Skin epidermis (tissue), 12 donors: ENCODE measurements at regions not wholly inside any gene's neighbourhood (a gene's known extent, or its start where the extent isn't known, plus 50 kb on each side); places are given as distances from the start of the nearest gene placed in this dataset.

Experiments used
- H3K27ac ChIP-seq, 21 experiments: fragments of 200-600 bp; sonication (generic) in 11 of 21; one replicate each; pipeline ENCODE4 v1.5.0; 2020; ENCODE audit warnings: mild to moderate bottlenecking in 3 of 21, inconsistent platforms in 2 of 21, moderate library complexity in 2 of 21
- H3K4me3 ChIP-seq, 7 experiments: fragments of 200-600 bp; sonication (generic) in 2 of 7; one replicate each; pipeline ENCODE4 v1.5.0; 2020; ENCODE audit warnings: inconsistent platforms in 2 of 7, mild to moderate bottlenecking in 2 of 7, moderate library complexity in 1 of 7

- Histone ChIP-seq H3K27ac (no peak overlapping the region), H3K4me3 (no peak overlapping the region)
These were observed 544.8 kb upstream of the DPPA4 start for GRCh38 chr3:109882144-109882543.

- H3K27ac ChIP-seq = no peak overlapping the region
- no peak overlapping the region for H3K4me3 ChIP-seq
These were observed 549.9 kb upstream of the DPPA4 start for GRCh38 chr3:109887293-109887692.

GRCh38 chr3:109888026-109888425 lies 550.7 kb upstream of the DPPA4 start:
- H3K4me3 ChIP-seq = no peak overlapping the region
- H3K27ac ChIP-seq = no peak overlapping the region

- Histone ChIP-seq H3K27ac (no peak overlapping the region), H3K4me3 (no peak overlapping the region)
These were observed 560.4 kb upstream of the DPPA4 start for GRCh38 chr3:109897734-109898133.

GRCh38 chr3:109899925-109900324 lies 562.6 kb upstream of the DPPA4 start:
- Histone ChIP-seq H3K27ac (no peak overlapping the region), H3K4me3 (no peak overlapping the region)

- Histone ChIP-seq H3K27ac (no peak overlapping the region), H3K4me3 (no peak overlapping the region)
These were observed 563.4 kb upstream of the DPPA4 start for GRCh38 chr3:109900783-109901182.

GRCh38 chr3:109902549-109902948 lies 565.2 kb upstream of the DPPA4 start:
- H3K4me3 ChIP-seq = no peak overlapping the region
- H3K27ac ChIP-seq = no peak overlapping the region

GRCh38 chr3:109903100-109903499 lies 565.8 kb upstream of the DPPA4 start:
- Histone ChIP-seq H3K4me3 (no peak overlapping the region), H3K27ac (no peak overlapping the region)

GRCh38 chr3:109910772-109911171 lies 573.4 kb upstream of the DPPA4 start:
- Histone ChIP-seq H3K27ac (no peak overlapping the region), H3K4me3 (no peak overlapping the region)

- H3K27ac ChIP-seq = no peak overlapping the region
- H3K4me3 ChIP-seq = no peak overlapping the region
These were observed 581.4 kb upstream of the DPPA4 start for GRCh38 chr3:109918740-109919139.

- H3K27ac ChIP-seq = no peak overlapping the region
- no peak overlapping the region for H3K4me3 ChIP-seq
These were observed 583.4 kb upstream of the DPPA4 start for GRCh38 chr3:109920749-109921148.

- Histone ChIP-seq H3K4me3 (no peak overlapping the region), H3K27ac (no peak overlapping the region)
These were observed 584.2 kb upstream of the DPPA4 start for GRCh38 chr3:109921509-109921908.

- H3K27ac ChIP-seq = no peak overlapping the region
- H3K4me3 ChIP-seq = no peak overlapping the region
These were observed 585.5 kb upstream of the DPPA4 start for GRCh38 chr3:109922856-109923255.

GRCh38 chr3:109923431-109923830 lies 586.1 kb upstream of the DPPA4 start:
- Histone ChIP-seq H3K4me3 (no peak overlapping the region), H3K27ac (no peak overlapping the region)

GRCh38 chr3:109924196-109924595 lies 586.9 kb upstream of the DPPA4 start:
- H3K4me3 ChIP-seq = no peak overlapping the region
- no peak overlapping the region for H3K27ac ChIP-seq

- H3K4me3 ChIP-seq = no peak overlapping the region
- no peak overlapping the region for H3K27ac ChIP-seq
These were observed 589.0 kb upstream of the DPPA4 start for GRCh38 chr3:109926376-109926775.

GRCh38 chr3:109927161-109927560 lies 589.8 kb upstream of the DPPA4 start:
- H3K27ac ChIP-seq = no peak overlapping the region
- no peak overlapping the region for H3K4me3 ChIP-seq

- Histone ChIP-seq H3K27ac (no peak overlapping the region), H3K4me3 (no peak overlapping the region)
These were observed 590.4 kb upstream of the DPPA4 start for GRCh38 chr3:109927726-109928125.

- H3K4me3 ChIP-seq = no peak overlapping the region
- no peak overlapping the region for H3K27ac ChIP-seq
These were observed 593.2 kb upstream of the DPPA4 start for GRCh38 chr3:109930582-109930981.

GRCh38 chr3:109933576-109933975 lies 596.2 kb upstream of the DPPA4 start:
- H3K4me3 ChIP-seq = no peak overlapping the region

GRCh38 chr3:109939817-109940216 lies 602.5 kb upstream of the DPPA4 start:
- H3K4me3 ChIP-seq = no peak overlapping the region
- no peak overlapping the region for H3K27ac ChIP-seq

More at GRCh38 chr3:109933576-109933975, 596.2 kb upstream of the DPPA4 start:
- no peak overlapping the region for H3K27ac ChIP-seq

- no peak overlapping the region for H3K27ac ChIP-seq
- H3K4me3 ChIP-seq = no peak overlapping the region
These were observed 605.8 kb upstream of the DPPA4 start for GRCh38 chr3:109943181-109943580.

GRCh38 chr3:109944836-109945235 lies 607.5 kb upstream of the DPPA4 start:
- no peak overlapping the region for H3K27ac ChIP-seq
- no peak overlapping the region for H3K4me3 ChIP-seq
